ENCODE measurements at regions not wholly inside any gene's neighbourhood (a gene's known extent, or its start where the extent isn't known, plus 50 kb on each side); places are given as distances from the start of the nearest gene placed in this dataset.

- H3K4me1 ChIP-seq (ENCODE audit: low read depth): no peaks in the 10 kb centered on the region
- no peaks in the 10 kb centered on the region for H3K9me3 ChIP-seq
- DNase-seq: peak in 2 of 3 donors; percentile 37 to 68
- peak; percentile 54 for ATAC-seq
- H3K4me3 ChIP-seq: no peak overlapping the region
- no peak for TF ChIP-seq CTCF (IDR thresholded peaks at IDR 0.05)
- intact Hi-C loops (cut with DNase I, micrococcal nuclease): no loop called here
- H3K36me3 ChIP-seq (ENCODE audit: low read depth): no peaks in the 10 kb centered on the region
Observed at GRCh38 chr1:24996983-24997893, 67.2 kb upstream of the RUNX3 start.

GRCh38 chr1:24996456-24996855 is 66.4 kb upstream of the RUNX3 start:
- Histone ChIP-seq H3K36me3 (ENCODE audit: low read depth) (no peaks in the 10 kb centered on the region), H3K4me3 (no peak overlapping the region), H3K4me1 (ENCODE audit: low read depth) (no peaks in the 10 kb centered on the region), H3K9me3 (no peaks in the 10 kb centered on the region)
- ATAC-seq (no peak), DNase-seq (no peak)
- TF ChIP-seq CTCF (IDR thresholded peaks at IDR 0.05): no peak
- intact Hi-C loops (cut with DNase I, micrococcal nuclease): no loop called here

GRCh38 chr1:24995661-24996060 is 65.6 kb upstream of the RUNX3 start:
- no peak for ATAC-seq
- H3K9me3 ChIP-seq: no peaks in the 10 kb centered on the region
- no peaks in the 10 kb centered on the region for H3K4me1 ChIP-seq (ENCODE audit: low read depth)
- no peak for TF ChIP-seq CTCF (IDR thresholded peaks at IDR 0.05)
- no peak for DNase-seq
- intact Hi-C loops (cut with DNase I, micrococcal nuclease): no loop called here
- no peak overlapping the region for H3K4me3 ChIP-seq
- no peaks in the 10 kb centered on the region for H3K36me3 ChIP-seq (ENCODE audit: low read depth)

- no peaks in the 10 kb centered on the region for H3K4me1 ChIP-seq (ENCODE audit: low read depth)
- no peaks in the 10 kb centered on the region for H3K36me3 ChIP-seq (ENCODE audit: low read depth)
- no peak for ATAC-seq
- no peak overlapping the region for H3K4me3 ChIP-seq
- TF ChIP-seq CTCF (IDR thresholded peaks at IDR 0.05): no peak
- H3K9me3 ChIP-seq: no peaks in the 10 kb centered on the region
- intact Hi-C loops (cut with DNase I, micrococcal nuclease): no loop called here
- DNase-seq: no peak
Observed at GRCh38 chr1:24995140-24995539, 65.1 kb upstream of the RUNX3 start.

GRCh38 chr1:24993871-24994580 is 64.0 kb upstream of the RUNX3 start:
- Histone ChIP-seq H3K4me3 (no peak overlapping the region), H3K9me3 (no peaks in the 10 kb centered on the region), H3K4me1 (ENCODE audit: low read depth) (no peaks in the 10 kb centered on the region), H3K36me3 (ENCODE audit: low read depth) (no peaks in the 10 kb centered on the region)
- no peak for TF ChIP-seq CTCF (IDR thresholded peaks at IDR 0.05)
- DNase-seq (no peak), ATAC-seq (no peak)
- intact Hi-C loops (cut with DNase I, micrococcal nuclease): no loop called here

Measured in mucosa of descending colon (tissue), 3 donors.